HUES64 (cell line): ENCODE measurements at regions not wholly inside any gene's neighbourhood (a gene's known extent, or its start where the extent isn't known, plus 50 kb on each side); places are given as distances from the start of the nearest gene placed in this dataset.

Source experiments
- H3K27ac ChIP-seq: 2 replicates; pipeline ENCODE4 v1.7.0; 2013; ENCODE audit warnings: low read depth, low read length, inconsistent platforms
- H3K27me3 ChIP-seq: 2 replicates; pipeline ENCODE4 v1.6.1; 2013; ENCODE audit warnings: mild to moderate bottlenecking, low read length; ENCODE audit not compliant: insufficient read depth
- H3K36me3 ChIP-seq: 2 replicates; pipeline ENCODE4 v1.6.1; 2013; ENCODE audit warnings: mild to moderate bottlenecking, low read length; ENCODE audit not compliant: insufficient read depth
- H3K4me1 ChIP-seq: 2 replicates; pipeline ENCODE4 v1.6.1; 2013; ENCODE audit warnings: mild to moderate bottlenecking, low read length, moderate library complexity; ENCODE audit not compliant: insufficient read depth
- H3K4me3 ChIP-seq: 2 replicates; pipeline ENCODE4 v1.5.1; 2013; ENCODE audit warnings: mild to moderate bottlenecking, low read length, moderate library complexity
- H3K9ac ChIP-seq: 2 replicates; pipeline ENCODE4 v1.6.1; 2013; ENCODE audit warnings: mild to moderate bottlenecking, low read depth, low read length
- H3K9me3 ChIP-seq: 2 replicates; pipeline ENCODE4 v1.6.1; 2013; ENCODE audit warnings: low read depth, low read length; ENCODE audit not compliant: insufficient read depth
- WGBS: fragments of 150-250, 120-280 bp; methylation state at CpG from one replicate; pipeline ENCODE4 v1.1.7; 2013; ENCODE audit warnings: missing lambda C conversion rate; 5-methylcytosine and 5-hydroxymethylcytosine counted together

GRCh38 chr5:2311851-2312250 is 429.1 kb upstream of the IRX4 start:
- WGBS, result 78% methylated on average over 3 of the region's 3 CpGs
- no peak overlapping the region for H3K4me3 ChIP-seq
- H3K9me3 ChIP-seq, result 0 out of 2 replicates have a peak, but pooled peaks cover 3% of the 10 kb centered on the region
- no peak overlapping the region for H3K9ac ChIP-seq
- H3K27me3 ChIP-seq, result no peaks in the 10 kb centered on the region
- no peaks in the 10 kb centered on the region for H3K4me1 ChIP-seq
- H3K36me3 ChIP-seq, result no peaks in the 10 kb centered on the region
- H3K27ac ChIP-seq, result no peak overlapping the region

GRCh38 chr5:2310946-2311345 is 428.2 kb upstream of the IRX4 start:
- H3K4me1 ChIP-seq, result no peaks in the 10 kb centered on the region
- no peaks in the 10 kb centered on the region for H3K27me3 ChIP-seq
- H3K4me3 ChIP-seq, result no peak overlapping the region
- no peaks in the 10 kb centered on the region for H3K36me3 ChIP-seq
- H3K27ac ChIP-seq, result no peak overlapping the region
- H3K9me3 ChIP-seq, result 0 out of 2 replicates have a peak, but pooled peaks cover 3% of the 10 kb centered on the region
- no peak overlapping the region for H3K9ac ChIP-seq
- 95% methylated on average over 10 of the region's 10 CpGs for WGBS

GRCh38 chr5:2307631-2308030 is 424.9 kb upstream of the IRX4 start:
- no peaks in the 10 kb centered on the region for H3K27me3 ChIP-seq
- H3K36me3 ChIP-seq, result no peaks in the 10 kb centered on the region
- no peak overlapping the region for H3K9ac ChIP-seq
- no peak overlapping the region for H3K27ac ChIP-seq
- peaks cover 12% of the 10 kb centered on the region for H3K4me1 ChIP-seq
- 91% methylated on average over 5 of the region's 5 CpGs for WGBS
- H3K4me3 ChIP-seq, result no peak overlapping the region
- no peaks in the 10 kb centered on the region for H3K9me3 ChIP-seq

GRCh38 chr5:2306711-2307110 is 424.0 kb upstream of the IRX4 start:
- H3K27me3 ChIP-seq, result no peaks in the 10 kb centered on the region
- peaks cover 12% of the 10 kb centered on the region for H3K4me1 ChIP-seq
- H3K36me3 ChIP-seq, result no peaks in the 10 kb centered on the region
- WGBS, result 94% methylated on average over 6 of the region's 6 CpGs
- no peak overlapping the region for H3K27ac ChIP-seq
- no peak overlapping the region for H3K4me3 ChIP-seq
- no peak overlapping the region for H3K9ac ChIP-seq
- H3K9me3 ChIP-seq, result no peaks in the 10 kb centered on the region

GRCh38 chr5:2303431-2304100 is 420.8 kb upstream of the IRX4 start:
- Histone ChIP-seq H3K9me3 (no peaks in the 10 kb centered on the region), H3K27me3 (no peaks in the 10 kb centered on the region), H3K36me3 (no peaks in the 10 kb centered on the region), H3K4me1 (peaks cover 12% of the 10 kb centered on the region), H3K4me3 (no peak overlapping the region), H3K27ac (no peak overlapping the region), H3K9ac (no peak overlapping the region)
- 74% methylated on average over 13 of the region's 14 CpGs for WGBS

- Histone ChIP-seq H3K4me1 (peaks cover 12% of the 10 kb centered on the region), H3K9me3 (no peaks in the 10 kb centered on the region), H3K27ac (no peak overlapping the region), H3K9ac (no peak overlapping the region), H3K36me3 (no peaks in the 10 kb centered on the region), H3K4me3 (no peak overlapping the region), H3K27me3 (no peaks in the 10 kb centered on the region)
- WGBS, result 90% methylated on average over 16 of the region's 16 CpGs
Observed at GRCh38 chr5:2302169-2302568, 419.4 kb upstream of the IRX4 start.

GRCh38 chr5:2300861-2301574 is 418.3 kb upstream of the IRX4 start:
- WGBS, result 94% methylated on average over 22 of the region's 22 CpGs
- Histone ChIP-seq H3K27me3 (no peaks in the 10 kb centered on the region), H3K27ac (no peak overlapping the region), H3K36me3 (no peaks in the 10 kb centered on the region), H3K9me3 (no peaks in the 10 kb centered on the region), H3K9ac (no peak overlapping the region), H3K4me3 (no peak overlapping the region), H3K4me1 (peaks cover 13% of the 10 kb centered on the region)

GRCh38 chr5:2300421-2300820 is 417.7 kb upstream of the IRX4 start:
- no peak overlapping the region for H3K27ac ChIP-seq
- no peaks in the 10 kb centered on the region for H3K27me3 ChIP-seq
- 96% methylated on average over 11 of the region's 11 CpGs for whole genome bisulfite sequencing
- no peak overlapping the region for H3K9ac ChIP-seq
- no peaks in the 10 kb centered on the region for H3K36me3 ChIP-seq
- no peak overlapping the region for H3K4me3 ChIP-seq
- H3K9me3 ChIP-seq, result no peaks in the 10 kb centered on the region
- H3K4me1 ChIP-seq, result peaks cover 18% of the 10 kb centered on the region

GRCh38 chr5:2299388-2300220 is 416.9 kb upstream of the IRX4 start:
- Histone ChIP-seq H3K9ac (no peak overlapping the region), H3K27ac (no peak overlapping the region), H3K36me3 (no peaks in the 10 kb centered on the region), H3K9me3 (no peaks in the 10 kb centered on the region), H3K4me3 (no peak overlapping the region), H3K27me3 (no peaks in the 10 kb centered on the region), H3K4me1 (peaks cover 25% of the 10 kb centered on the region)
- 88% methylated on average over 19 of the region's 19 CpGs for WGBS

- Histone ChIP-seq H3K36me3 (no peaks in the 10 kb centered on the region), H3K9ac (no peak overlapping the region), H3K9me3 (no peaks in the 10 kb centered on the region), H3K4me1 (peaks cover 26% of the 10 kb centered on the region), H3K27ac (no peak overlapping the region), H3K4me3 (no peak overlapping the region), H3K27me3 (no peaks in the 10 kb centered on the region)
- WGBS, result 85% methylated on average over 3 of the region's 3 CpGs
Observed at GRCh38 chr5:2298781-2299180, 416.1 kb upstream of the IRX4 start.

GRCh38 chr5:2297991-2298390 is 415.3 kb upstream of the IRX4 start:
- Histone ChIP-seq H3K27ac (no peak overlapping the region), H3K36me3 (no peaks in the 10 kb centered on the region), H3K27me3 (no peaks in the 10 kb centered on the region), H3K9me3 (no peaks in the 10 kb centered on the region), H3K4me3 (no peak overlapping the region), H3K4me1 (peaks cover 20% of the 10 kb centered on the region), H3K9ac (no peak overlapping the region)
- WGBS, result 94% methylated on average over 13 of the region's 13 CpGs
